C4-2B (cell line): ENCODE measurements at regions not wholly inside any gene's neighbourhood (a gene's known extent, or its start where the extent isn't known, plus 50 kb on each side); places are given as distances from the start of the nearest gene placed in this dataset.
"Not testable (repeated sequence)": the region's sequence is repeated elsewhere in the genome, so short reads cannot be mapped to it uniquely, and the experiment has no call there.

Experiments used
- ZFX ChIP-seq: fragments of 450-650 bp; IDR thresholded peaks from 2 replicates; pipeline ENCODE4 v1.6.1; 2017
- TF ChIP-seq, protein P1 (sequence below): fragments of 450-650 bp; conservative IDR thresholded peaks from 2 replicates; pipeline ENCODE4 v1.5.1; 2017; ENCODE audit warnings: mild to moderate bottlenecking

DNA sequence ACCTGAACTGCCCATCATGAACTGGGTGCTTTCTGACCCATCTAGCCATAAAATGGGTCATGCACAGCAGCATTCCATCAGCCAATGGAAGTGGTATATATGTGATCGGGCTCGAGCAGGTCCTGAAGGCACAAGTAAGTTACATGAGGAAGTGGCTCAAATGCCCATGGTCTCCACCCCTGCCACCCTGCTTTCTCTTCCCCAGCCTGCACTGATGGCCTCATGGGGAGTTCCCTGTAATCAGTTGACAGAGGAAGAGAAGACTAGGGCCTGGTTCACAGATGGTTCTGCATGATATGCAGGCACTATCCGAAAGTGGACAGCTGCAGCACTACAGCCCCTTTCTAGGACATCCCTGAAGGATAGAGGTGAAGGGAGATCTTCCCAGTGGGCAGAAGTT, 209.9 kb upstream of the HES1 start:
- TF ChIP-seq, protein P1, sequence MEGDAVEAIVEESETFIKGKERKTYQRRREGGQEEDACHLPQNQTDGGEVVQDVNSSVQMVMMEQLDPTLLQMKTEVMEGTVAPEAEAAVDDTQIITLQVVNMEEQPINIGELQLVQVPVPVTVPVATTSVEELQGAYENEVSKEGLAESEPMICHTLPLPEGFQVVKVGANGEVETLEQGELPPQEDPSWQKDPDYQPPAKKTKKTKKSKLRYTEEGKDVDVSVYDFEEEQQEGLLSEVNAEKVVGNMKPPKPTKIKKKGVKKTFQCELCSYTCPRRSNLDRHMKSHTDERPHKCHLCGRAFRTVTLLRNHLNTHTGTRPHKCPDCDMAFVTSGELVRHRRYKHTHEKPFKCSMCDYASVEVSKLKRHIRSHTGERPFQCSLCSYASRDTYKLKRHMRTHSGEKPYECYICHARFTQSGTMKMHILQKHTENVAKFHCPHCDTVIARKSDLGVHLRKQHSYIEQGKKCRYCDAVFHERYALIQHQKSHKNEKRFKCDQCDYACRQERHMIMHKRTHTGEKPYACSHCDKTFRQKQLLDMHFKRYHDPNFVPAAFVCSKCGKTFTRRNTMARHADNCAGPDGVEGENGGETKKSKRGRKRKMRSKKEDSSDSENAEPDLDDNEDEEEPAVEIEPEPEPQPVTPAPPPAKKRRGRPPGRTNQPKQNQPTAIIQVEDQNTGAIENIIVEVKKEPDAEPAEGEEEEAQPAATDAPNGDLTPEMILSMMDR, result not testable (repeated sequence)
- TF ChIP-seq ZFX, result not testable (repeated sequence)
